Keratinocyte (primary cell): ENCODE measurements at regions not wholly inside any gene's neighbourhood (a gene's known extent, or its start where the extent isn't known, plus 50 kb on each side); places are given as distances from the start of the nearest gene placed in this dataset.
"Not testable (repeated sequence)": the region's sequence is repeated elsewhere in the genome, so short reads cannot be mapped to it uniquely, and the experiment has no call there.

Experiments
- EZH2 ChIP-seq: IDR thresholded peaks from one replicate; pipeline ENCODE4 v1.6.1; 2012; ENCODE audit warnings: inconsistent platforms, mild to moderate bottlenecking, low read length, moderate library complexity
- TF ChIP-seq, protein P1 (sequence below), 3 experiments: IDR thresholded peaks in 1 of 3; conservative IDR thresholded peaks in 1 of 3; optimal IDR thresholded peaks in 1 of 3; 2 replicates in 2 of 3; 3 replicates in 1 of 3; pipeline versions ENCODE3 to v1.5.1; 2011; ENCODE audit warnings: low read length in 3 of 3, mild to moderate bottlenecking in 3 of 3, moderate library complexity in 2 of 3, control low read depth in 1 of 3, inconsistent platforms in 1 of 3; ENCODE audit not compliant: insufficient read depth in 2 of 3; ENCODE audit errors: extremely low read depth in 1 of 3

DNA sequence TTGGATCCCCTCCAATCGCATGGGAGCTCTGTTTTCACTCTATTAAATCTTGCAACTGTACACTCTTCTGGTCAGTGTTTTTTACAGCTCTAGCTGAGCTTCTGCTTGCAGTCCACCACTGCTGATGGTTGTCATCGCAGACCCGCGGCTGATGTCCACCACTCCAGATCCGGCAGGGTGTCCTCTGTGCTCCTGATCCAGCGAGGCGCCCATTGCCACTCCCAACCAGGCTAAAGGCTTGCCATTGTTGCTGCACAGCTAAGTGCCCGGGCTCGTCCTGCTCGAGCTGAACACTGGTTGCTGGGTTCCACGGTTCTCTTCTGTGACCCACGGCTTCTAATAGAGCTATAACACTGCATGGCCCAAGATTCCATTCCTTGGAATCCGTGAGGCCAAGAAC is 70.7 kb upstream of the NCAM2 start:
- TF ChIP-seq, protein P1, sequence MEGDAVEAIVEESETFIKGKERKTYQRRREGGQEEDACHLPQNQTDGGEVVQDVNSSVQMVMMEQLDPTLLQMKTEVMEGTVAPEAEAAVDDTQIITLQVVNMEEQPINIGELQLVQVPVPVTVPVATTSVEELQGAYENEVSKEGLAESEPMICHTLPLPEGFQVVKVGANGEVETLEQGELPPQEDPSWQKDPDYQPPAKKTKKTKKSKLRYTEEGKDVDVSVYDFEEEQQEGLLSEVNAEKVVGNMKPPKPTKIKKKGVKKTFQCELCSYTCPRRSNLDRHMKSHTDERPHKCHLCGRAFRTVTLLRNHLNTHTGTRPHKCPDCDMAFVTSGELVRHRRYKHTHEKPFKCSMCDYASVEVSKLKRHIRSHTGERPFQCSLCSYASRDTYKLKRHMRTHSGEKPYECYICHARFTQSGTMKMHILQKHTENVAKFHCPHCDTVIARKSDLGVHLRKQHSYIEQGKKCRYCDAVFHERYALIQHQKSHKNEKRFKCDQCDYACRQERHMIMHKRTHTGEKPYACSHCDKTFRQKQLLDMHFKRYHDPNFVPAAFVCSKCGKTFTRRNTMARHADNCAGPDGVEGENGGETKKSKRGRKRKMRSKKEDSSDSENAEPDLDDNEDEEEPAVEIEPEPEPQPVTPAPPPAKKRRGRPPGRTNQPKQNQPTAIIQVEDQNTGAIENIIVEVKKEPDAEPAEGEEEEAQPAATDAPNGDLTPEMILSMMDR (optimal IDR thresholded peaks at IDR 0.05 in 1 of 3, IDR thresholded peaks at IDR 0.05 in 1 of 3, conservative IDR thresholded peaks at IDR 0.05 in 1 of 3; ENCODE audit: extremely low read depth in 1 of 3, insufficient read depth in 2 of 3, low read length in 3 of 3): not testable (repeated sequence)
- TF ChIP-seq EZH2: not testable (repeated sequence)
